PC-3 (cell line): ENCODE measurements at regions not wholly inside any gene's neighbourhood (a gene's known extent, or its start where the extent isn't known, plus 50 kb on each side); places are given as distances from the start of the nearest gene placed in this dataset.

Experiments used
- EZH2phosphoT487 ChIP-seq: fragments of 300-600 bp; sonication (generic); IDR thresholded peaks from 2 replicates; pipeline ENCODE4 v1.6.1; 2018; ENCODE audit warnings: mild to moderate bottlenecking, antibody characterized with exemption, low read length, borderline replicate concordance
- TF ChIP-seq, protein P1 (sequence below): fragments of 300-600 bp; sonication (generic); conservative IDR thresholded peaks from 2 replicates; pipeline ENCODE4 v1.5.1; 2017; ENCODE audit warnings: antibody characterized with exemption, low read depth, mild to moderate bottlenecking, low read length

DNA sequence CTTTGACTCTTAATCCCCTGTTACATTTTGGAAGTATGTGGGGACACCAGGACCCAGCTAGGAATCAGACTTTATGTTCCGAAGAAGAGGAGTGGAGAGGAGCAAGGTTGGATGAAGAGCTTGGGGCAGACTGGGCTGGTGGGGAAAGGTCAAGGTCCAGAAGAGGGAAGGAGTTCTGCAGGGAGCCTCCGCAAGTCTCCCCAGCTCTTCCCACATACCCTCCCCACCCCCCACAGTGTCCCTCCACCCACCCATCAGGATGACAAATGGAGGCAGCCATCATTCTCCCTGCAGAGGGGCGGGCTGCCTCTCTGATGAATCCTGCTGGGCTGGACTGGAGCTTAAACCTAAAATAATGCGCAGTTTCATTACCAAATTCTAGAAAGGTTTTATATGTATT, 77.2 kb downstream of the ACKR3 start:
- TF ChIP-seq, protein P1, sequence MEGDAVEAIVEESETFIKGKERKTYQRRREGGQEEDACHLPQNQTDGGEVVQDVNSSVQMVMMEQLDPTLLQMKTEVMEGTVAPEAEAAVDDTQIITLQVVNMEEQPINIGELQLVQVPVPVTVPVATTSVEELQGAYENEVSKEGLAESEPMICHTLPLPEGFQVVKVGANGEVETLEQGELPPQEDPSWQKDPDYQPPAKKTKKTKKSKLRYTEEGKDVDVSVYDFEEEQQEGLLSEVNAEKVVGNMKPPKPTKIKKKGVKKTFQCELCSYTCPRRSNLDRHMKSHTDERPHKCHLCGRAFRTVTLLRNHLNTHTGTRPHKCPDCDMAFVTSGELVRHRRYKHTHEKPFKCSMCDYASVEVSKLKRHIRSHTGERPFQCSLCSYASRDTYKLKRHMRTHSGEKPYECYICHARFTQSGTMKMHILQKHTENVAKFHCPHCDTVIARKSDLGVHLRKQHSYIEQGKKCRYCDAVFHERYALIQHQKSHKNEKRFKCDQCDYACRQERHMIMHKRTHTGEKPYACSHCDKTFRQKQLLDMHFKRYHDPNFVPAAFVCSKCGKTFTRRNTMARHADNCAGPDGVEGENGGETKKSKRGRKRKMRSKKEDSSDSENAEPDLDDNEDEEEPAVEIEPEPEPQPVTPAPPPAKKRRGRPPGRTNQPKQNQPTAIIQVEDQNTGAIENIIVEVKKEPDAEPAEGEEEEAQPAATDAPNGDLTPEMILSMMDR = no peak
- no peak for TF ChIP-seq EZH2phosphoT487
